ENCODE measurements at regions not wholly inside any gene's neighbourhood (a gene's known extent, or its start where the extent isn't known, plus 50 kb on each side); places are given as distances from the start of the nearest gene placed in this dataset.

DNA sequence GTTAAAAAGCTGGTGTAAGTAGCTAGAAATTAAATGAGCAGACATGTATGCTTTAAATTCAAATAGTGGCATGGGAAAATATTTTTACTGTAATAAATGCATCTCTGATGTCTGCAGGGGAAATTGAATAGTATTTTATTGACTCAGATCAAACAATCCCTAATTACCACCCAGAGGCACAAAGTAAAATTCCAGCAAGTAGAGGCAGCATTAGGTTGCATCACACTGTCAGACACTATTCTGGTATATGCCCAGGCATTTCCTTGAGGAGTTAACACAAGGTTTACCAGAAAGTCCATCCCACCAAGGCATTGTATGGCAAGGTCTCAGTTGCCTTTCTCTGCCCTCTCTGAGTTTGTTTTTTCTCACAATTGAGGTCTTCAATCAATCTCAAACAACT, 201.6 kb upstream of the KITLG start:
- no peak for TF ChIP-seq POLR2A (IDR thresholded peaks at IDR 0.05)
- TF ChIP-seq POLR2AphosphoS5 (IDR thresholded peaks at IDR 0.05) = no peak
- TF ChIP-seq, protein P1, sequence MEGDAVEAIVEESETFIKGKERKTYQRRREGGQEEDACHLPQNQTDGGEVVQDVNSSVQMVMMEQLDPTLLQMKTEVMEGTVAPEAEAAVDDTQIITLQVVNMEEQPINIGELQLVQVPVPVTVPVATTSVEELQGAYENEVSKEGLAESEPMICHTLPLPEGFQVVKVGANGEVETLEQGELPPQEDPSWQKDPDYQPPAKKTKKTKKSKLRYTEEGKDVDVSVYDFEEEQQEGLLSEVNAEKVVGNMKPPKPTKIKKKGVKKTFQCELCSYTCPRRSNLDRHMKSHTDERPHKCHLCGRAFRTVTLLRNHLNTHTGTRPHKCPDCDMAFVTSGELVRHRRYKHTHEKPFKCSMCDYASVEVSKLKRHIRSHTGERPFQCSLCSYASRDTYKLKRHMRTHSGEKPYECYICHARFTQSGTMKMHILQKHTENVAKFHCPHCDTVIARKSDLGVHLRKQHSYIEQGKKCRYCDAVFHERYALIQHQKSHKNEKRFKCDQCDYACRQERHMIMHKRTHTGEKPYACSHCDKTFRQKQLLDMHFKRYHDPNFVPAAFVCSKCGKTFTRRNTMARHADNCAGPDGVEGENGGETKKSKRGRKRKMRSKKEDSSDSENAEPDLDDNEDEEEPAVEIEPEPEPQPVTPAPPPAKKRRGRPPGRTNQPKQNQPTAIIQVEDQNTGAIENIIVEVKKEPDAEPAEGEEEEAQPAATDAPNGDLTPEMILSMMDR (IDR thresholded peaks at IDR 0.05) = no peak
